ENCODE measurements at regions not wholly inside any gene's neighbourhood (a gene's known extent, or its start where the extent isn't known, plus 50 kb on each side); places are given as distances from the start of the nearest gene placed in this dataset.
"Not testable (repeated sequence)": the region's sequence is repeated elsewhere in the genome, so short reads cannot be mapped to it uniquely, and the experiment has no call there.

- ChIA-PET POLR2A (no interaction called here), CTCF (no interaction called here)
- no peak overlapping the region for H3K27ac ChIP-seq (ENCODE audit: low read depth, low read length)
- H3K4me3 ChIP-seq (ENCODE audit: low read depth, low read length): no peak overlapping the region
- no peak for DNase-seq (ENCODE audit: low read depth, low spot score)
- TF ChIP-seq CTCF (IDR thresholded peaks at IDR 0.05; ENCODE audit: low read depth, low read length): no peak
- peaks cover 15% of the 10 kb centered on the region for H3K9me3 ChIP-seq (ENCODE audit: control insufficient read depth, insufficient read depth, low read length)
- H3K27me3 ChIP-seq (ENCODE audit: control insufficient read depth, insufficient read depth, low read length): no peaks in the 10 kb centered on the region
Observed at GRCh38 chr4:189660722-189661360, 279.8 kb upstream of the FRG1 start.

- H3K9me3 ChIP-seq (ENCODE audit: control insufficient read depth, insufficient read depth, low read length): peaks cover 15% of the 10 kb centered on the region
- ChIA-PET CTCF (no interaction called here), POLR2A (no interaction called here)
- no peak overlapping the region for H3K27ac ChIP-seq (ENCODE audit: low read depth, low read length)
- no peaks in the 10 kb centered on the region for H3K27me3 ChIP-seq (ENCODE audit: control insufficient read depth, insufficient read depth, low read length)
- DNase-seq (ENCODE audit: low read depth, low spot score): no peak
- no peak for TF ChIP-seq CTCF (IDR thresholded peaks at IDR 0.05; ENCODE audit: low read depth, low read length)
- H3K4me3 ChIP-seq (ENCODE audit: low read depth, low read length): no peak overlapping the region
Observed at GRCh38 chr4:189664693-189665250, 275.9 kb upstream of the FRG1 start.

- DNase-seq (ENCODE audit: low read depth, low spot score); POLR2A ChIA-PET; H3K4me3 ChIP-seq (ENCODE audit: low read depth, low read length); CTCF ChIA-PET; H3K27ac ChIP-seq (ENCODE audit: low read depth, low read length); H3K27me3 ChIP-seq (ENCODE audit: control insufficient read depth, insufficient read depth, low read length): not testable (repeated sequence)
- H3K9me3 ChIP-seq (ENCODE audit: control insufficient read depth, insufficient read depth, low read length): peaks cover 15% of the 10 kb centered on the region
Observed at GRCh38 chr4:189665712-189666305, 274.9 kb upstream of the FRG1 start.

GRCh38 chr4:189667386-189667785 lies 273.3 kb upstream of the FRG1 start:
- H3K27me3 ChIP-seq (ENCODE audit: control insufficient read depth, insufficient read depth, low read length); DNase-seq (ENCODE audit: low read depth, low spot score); CTCF ChIA-PET; H3K27ac ChIP-seq (ENCODE audit: low read depth, low read length); POLR2A ChIA-PET; H3K4me3 ChIP-seq (ENCODE audit: low read depth, low read length): not testable (repeated sequence)
- peaks cover 13% of the 10 kb centered on the region for H3K9me3 ChIP-seq (ENCODE audit: control insufficient read depth, insufficient read depth, low read length)

GRCh38 chr4:189697675-189698245 lies 242.9 kb upstream of the FRG1 start:
- H3K9me3 ChIP-seq (ENCODE audit: control insufficient read depth, insufficient read depth, low read length); H3K27me3 ChIP-seq (ENCODE audit: control insufficient read depth, insufficient read depth, low read length); H3K4me3 ChIP-seq (ENCODE audit: low read depth, low read length); CTCF ChIA-PET; POLR2A ChIA-PET; DNase-seq (ENCODE audit: low read depth, low spot score); H3K27ac ChIP-seq (ENCODE audit: low read depth, low read length): not testable (repeated sequence)

- DNase-seq (ENCODE audit: low read depth, low spot score); H3K9me3 ChIP-seq (ENCODE audit: control insufficient read depth, insufficient read depth, low read length); H3K4me3 ChIP-seq (ENCODE audit: low read depth, low read length); CTCF ChIA-PET; H3K27ac ChIP-seq (ENCODE audit: low read depth, low read length); H3K27me3 ChIP-seq (ENCODE audit: control insufficient read depth, insufficient read depth, low read length); POLR2A ChIA-PET: not testable (repeated sequence)
Observed at GRCh38 chr4:189703000-189703399, 237.7 kb upstream of the FRG1 start.

- H3K9me3 ChIP-seq (ENCODE audit: control insufficient read depth, insufficient read depth, low read length); H3K27me3 ChIP-seq (ENCODE audit: control insufficient read depth, insufficient read depth, low read length); POLR2A ChIA-PET; H3K4me3 ChIP-seq (ENCODE audit: low read depth, low read length); H3K27ac ChIP-seq (ENCODE audit: low read depth, low read length); CTCF ChIA-PET; DNase-seq (ENCODE audit: low read depth, low spot score): not testable (repeated sequence)
Observed at GRCh38 chr4:189706821-189707220, 233.9 kb upstream of the FRG1 start.

GRCh38 chr4:189707227-189707626 lies 233.4 kb upstream of the FRG1 start:
- CTCF ChIA-PET; H3K27ac ChIP-seq (ENCODE audit: low read depth, low read length); DNase-seq (ENCODE audit: low read depth, low spot score); POLR2A ChIA-PET; H3K4me3 ChIP-seq (ENCODE audit: low read depth, low read length); H3K27me3 ChIP-seq (ENCODE audit: control insufficient read depth, insufficient read depth, low read length); H3K9me3 ChIP-seq (ENCODE audit: control insufficient read depth, insufficient read depth, low read length): not testable (repeated sequence)

- POLR2A ChIA-PET; DNase-seq (ENCODE audit: low read depth, low spot score); H3K27ac ChIP-seq (ENCODE audit: low read depth, low read length): not testable (repeated sequence)
Observed at GRCh38 chr4:189711956-189712355, 228.7 kb upstream of the FRG1 start.

More at GRCh38 chr4:189711956-189712355, 228.7 kb upstream of the FRG1 start:
- H3K9me3 ChIP-seq (ENCODE audit: control insufficient read depth, insufficient read depth, low read length); H3K4me3 ChIP-seq (ENCODE audit: low read depth, low read length); CTCF ChIA-PET; H3K27me3 ChIP-seq (ENCODE audit: control insufficient read depth, insufficient read depth, low read length): not testable (repeated sequence)

Measured in AG04450 (cell line).